NT2/D1 (cell line): ENCODE measurements at regions not wholly inside any gene's neighbourhood (a gene's known extent, or its start where the extent isn't known, plus 50 kb on each side); places are given as distances from the start of the nearest gene placed in this dataset.

Source experiments
- SUZ12 ChIP-seq: IDR thresholded peaks from 2 replicates; pipeline ENCODE4 v1.6.1; 2011; ENCODE audit not compliant: insufficient read length, insufficient read depth; ENCODE audit errors: extremely low read depth
- YY1 ChIP-seq: IDR thresholded peaks from 2 replicates; pipeline ENCODE4 v1.6.1; 2011; ENCODE audit not compliant: insufficient read length, insufficient read depth
- ZNF274 ChIP-seq: IDR thresholded peaks from 2 replicates; pipeline ENCODE4 v1.6.1; 2011; ENCODE audit warnings: mild to moderate bottlenecking, low read depth, low read length

DNA sequence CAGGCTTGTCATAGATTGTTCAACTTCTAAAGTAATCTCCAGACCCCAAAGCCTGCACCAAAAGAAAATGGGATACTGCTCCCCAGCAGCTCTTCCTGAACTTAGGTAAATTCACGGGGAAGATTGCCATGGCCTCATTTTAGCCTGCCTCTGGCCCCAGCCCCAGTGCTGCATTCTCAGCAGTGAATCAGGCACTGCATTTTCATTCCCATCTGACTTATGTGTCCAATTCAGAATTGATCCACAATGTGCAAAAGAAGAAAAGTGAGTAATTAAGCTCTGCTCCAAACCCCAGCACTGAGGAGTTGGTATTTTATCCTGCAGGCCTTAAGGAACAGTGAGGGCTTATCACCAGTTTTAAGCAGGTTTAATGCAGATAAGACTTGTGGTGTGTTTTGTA, 176.4 kb downstream of the KCTD12 start:
- no peak for TF ChIP-seq ZNF274
- TF ChIP-seq YY1, result no peak
- TF ChIP-seq SUZ12, result no peak
